Loucy (cell line): ENCODE measurements at regions not wholly inside any gene's neighbourhood (a gene's known extent, or its start where the extent isn't known, plus 50 kb on each side); places are given as distances from the start of the nearest gene placed in this dataset.

Experiments used
- EZH2phosphoT487 ChIP-seq: fragments of 200-600 bp; IDR thresholded peaks from 2 replicates; pipeline ENCODE4 v1.6.1; 2018; ENCODE audit warnings: antibody characterized with exemption, mild to moderate bottlenecking, moderate library complexity, borderline replicate concordance
- TF ChIP-seq, protein P1 (sequence below): fragments of 200-600 bp; sonication (generic); conservative IDR thresholded peaks from 2 replicates; pipeline ENCODE4 v1.5.1; 2014; ENCODE audit warnings: mild to moderate bottlenecking, antibody characterized with exemption, low read length

DNA sequence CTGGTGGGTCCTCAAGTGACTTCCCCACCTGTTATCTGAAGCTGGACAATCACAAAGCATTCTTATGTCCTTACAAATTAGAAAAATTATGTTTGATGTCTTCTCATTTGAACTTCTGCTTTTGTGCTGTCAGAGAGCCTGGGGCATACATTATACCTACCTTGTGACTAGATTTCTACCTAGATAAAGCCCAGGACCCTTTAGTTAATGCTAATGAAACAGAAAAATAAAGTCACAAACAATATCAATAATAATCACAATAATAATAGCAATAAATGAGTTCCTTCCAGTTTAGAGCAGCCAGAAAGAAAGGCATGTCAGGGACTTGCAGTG lies 456.4 kb downstream of the SETBP1 start:
- TF ChIP-seq, protein P1, sequence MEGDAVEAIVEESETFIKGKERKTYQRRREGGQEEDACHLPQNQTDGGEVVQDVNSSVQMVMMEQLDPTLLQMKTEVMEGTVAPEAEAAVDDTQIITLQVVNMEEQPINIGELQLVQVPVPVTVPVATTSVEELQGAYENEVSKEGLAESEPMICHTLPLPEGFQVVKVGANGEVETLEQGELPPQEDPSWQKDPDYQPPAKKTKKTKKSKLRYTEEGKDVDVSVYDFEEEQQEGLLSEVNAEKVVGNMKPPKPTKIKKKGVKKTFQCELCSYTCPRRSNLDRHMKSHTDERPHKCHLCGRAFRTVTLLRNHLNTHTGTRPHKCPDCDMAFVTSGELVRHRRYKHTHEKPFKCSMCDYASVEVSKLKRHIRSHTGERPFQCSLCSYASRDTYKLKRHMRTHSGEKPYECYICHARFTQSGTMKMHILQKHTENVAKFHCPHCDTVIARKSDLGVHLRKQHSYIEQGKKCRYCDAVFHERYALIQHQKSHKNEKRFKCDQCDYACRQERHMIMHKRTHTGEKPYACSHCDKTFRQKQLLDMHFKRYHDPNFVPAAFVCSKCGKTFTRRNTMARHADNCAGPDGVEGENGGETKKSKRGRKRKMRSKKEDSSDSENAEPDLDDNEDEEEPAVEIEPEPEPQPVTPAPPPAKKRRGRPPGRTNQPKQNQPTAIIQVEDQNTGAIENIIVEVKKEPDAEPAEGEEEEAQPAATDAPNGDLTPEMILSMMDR, result no peak
- no peak for TF ChIP-seq EZH2phosphoT487
